Renal pelvis (tissue), 1 donor: ENCODE measurements at regions not wholly inside any gene's neighbourhood (a gene's known extent, or its start where the extent isn't known, plus 50 kb on each side); places are given as distances from the start of the nearest gene placed in this dataset.
"Not testable (repeated sequence)": the region's sequence is repeated elsewhere in the genome, so short reads cannot be mapped to it uniquely, and the experiment has no call there.

Source experiments
- DNase-seq: peaks from one replicate; pipeline ENCODE4 v3.0.0-alpha.2; 2013

- DNase-seq, result no peak
Measured at GRCh38 chr5:158265346-158265745, 406.4 kb upstream of the CLINT1 start.

- no peak for DNase-seq
Measured at GRCh38 chr5:158264264-158264663, 405.3 kb upstream of the CLINT1 start.

GRCh38 chr5:158261674-158262367 lies 402.9 kb upstream of the CLINT1 start:
- DNase-seq, result no peak

GRCh38 chr5:158256096-158256495 lies 397.2 kb upstream of the CLINT1 start:
- no peak for DNase-seq

GRCh38 chr5:158255609-158256008 lies 396.7 kb upstream of the CLINT1 start:
- no peak for DNase-seq

GRCh38 chr5:158246661-158247060 lies 387.7 kb upstream of the CLINT1 start:
- no peak for DNase-seq

GRCh38 chr5:158245513-158245912 lies 386.6 kb upstream of the CLINT1 start:
- DNase-seq, result no peak

GRCh38 chr5:158244882-158245281 lies 385.9 kb upstream of the CLINT1 start:
- DNase-seq, result no peak

GRCh38 chr5:158236511-158237335 lies 377.8 kb upstream of the CLINT1 start:
- DNase-seq, result no peak

GRCh38 chr5:158235159-158235547 lies 376.2 kb upstream of the CLINT1 start:
- DNase-seq, result no peak

- no peak for DNase-seq
Measured at GRCh38 chr5:158234323-158235158, 375.6 kb upstream of the CLINT1 start.

- no peak for DNase-seq
Measured at GRCh38 chr5:158233735-158234322, 374.9 kb upstream of the CLINT1 start.

GRCh38 chr5:158227314-158227713 lies 368.4 kb upstream of the CLINT1 start:
- DNase-seq, result not testable (repeated sequence)

- no peak for DNase-seq
Measured at GRCh38 chr5:158226496-158226895, 367.6 kb upstream of the CLINT1 start.

- no peak for DNase-seq
Measured at GRCh38 chr5:158224253-158224652, 365.3 kb upstream of the CLINT1 start.

GRCh38 chr5:158223054-158223600 lies 364.2 kb upstream of the CLINT1 start:
- no peak for DNase-seq

GRCh38 chr5:158212917-158213316 lies 354.0 kb upstream of the CLINT1 start:
- no peak for DNase-seq

- DNase-seq, result no peak
Measured at GRCh38 chr5:158212237-158212636, 353.3 kb upstream of the CLINT1 start.

- no peak for DNase-seq
Measured at GRCh38 chr5:158209219-158209908, 350.4 kb upstream of the CLINT1 start.

GRCh38 chr5:158207733-158208132 lies 348.8 kb upstream of the CLINT1 start:
- no peak for DNase-seq

GRCh38 chr5:158205992-158206391 lies 347.0 kb upstream of the CLINT1 start:
- no peak for DNase-seq
